ENCODE measurements at regions not wholly inside any gene's neighbourhood (a gene's known extent, or its start where the extent isn't known, plus 50 kb on each side); places are given as distances from the start of the nearest gene placed in this dataset.

GRCh38 chr3:95387242-95388021 is 1324.6 kb downstream of the NSUN3 start:
- Mint-ChIP-seq H3K4me1 (0 out of 2 replicates have a peak, but pooled peaks cover 3% of the 10 kb centered on the region), H3K4me3 (no peak overlapping the region), H3K9me3 (peaks cover 5% of the 10 kb centered on the region), H3K27ac (no peak overlapping the region), H3K36me3 (no peaks in the 10 kb centered on the region), H3K27me3 (ENCODE audit: low read depth) (no peaks in the 10 kb centered on the region)
- no peak for TF ChIP-seq TEAD4 (CRISPR knock-in tag; IDR thresholded peaks at IDR 0.05)
- ATAC-seq (no peak), DNase-seq (ENCODE audit: low spot score) (no peak)
- POLR2A ChIA-PET, result no interaction called here
- CTCF ChIA-PET, result no interaction called here

- Mint-ChIP-seq H3K36me3 (no peaks in the 10 kb centered on the region), H3K9me3 (peaks cover 5% of the 10 kb centered on the region), H3K27me3 (ENCODE audit: low read depth) (no peaks in the 10 kb centered on the region), H3K4me1 (no peaks in the 10 kb centered on the region), H3K27ac (no peak overlapping the region), H3K4me3 (no peak overlapping the region)
- DNase-seq (ENCODE audit: low spot score) (no peak), ATAC-seq (no peak)
- ChIA-PET CTCF (no interaction called here), POLR2A (no interaction called here)
- TF ChIP-seq RORB (CRISPR knock-in tag; IDR thresholded peaks at IDR 0.05) (no peak), NR3C1 (CRISPR knock-in tag; conservative IDR thresholded peaks at IDR 0.05; ENCODE audit: low read depth) (no peak), HMGA2 (CRISPR knock-in tag; IDR thresholded peaks at IDR 0.05) (no peak), ZNF425 (CRISPR knock-in tag; conservative IDR thresholded peaks at IDR 0.05) (no peak), E2F5 (CRISPR knock-in tag; IDR thresholded peaks at IDR 0.05) (no peak), SMAD3 (CRISPR knock-in tag; IDR thresholded peaks at IDR 0.05; ENCODE audit: borderline replicate concordance) (no peak), ZNF121 (CRISPR knock-in tag; IDR thresholded peaks at IDR 0.05) (no peak), GABPB1 (CRISPR knock-in tag; IDR thresholded peaks at IDR 0.05) (no peak), ATF2 (CRISPR knock-in tag; IDR thresholded peaks at IDR 0.05; ENCODE audit: borderline replicate concordance, low read depth) (no peak), ATF3 (CRISPR knock-in tag; conservative IDR thresholded peaks at IDR 0.05) (no peak), AR (CRISPR knock-in tag; IDR thresholded peaks at IDR 0.05) (no peak), TCF7 (CRISPR knock-in tag; IDR thresholded peaks at IDR 0.05; ENCODE audit: low read depth) (no peak), CDX4 (CRISPR knock-in tag; IDR thresholded peaks at IDR 0.05; ENCODE audit: borderline replicate concordance) (no peak), ZNF416 (CRISPR knock-in tag; IDR thresholded peaks at IDR 0.05) (no peak), E2F4 (CRISPR knock-in tag; IDR thresholded peaks at IDR 0.05; ENCODE audit: borderline replicate concordance, low read depth) (no peak), EMX1 (CRISPR knock-in tag; IDR thresholded peaks at IDR 0.05) (no peak), CTCF (IDR thresholded peaks at IDR 0.05) (no peak)
These were observed 1327.0 kb downstream of the NSUN3 start for GRCh38 chr3:95389725-95390313.

Measured in WTC11 (cell line).